ENCODE measurements at regions not wholly inside any gene's neighbourhood (a gene's known extent, or its start where the extent isn't known, plus 50 kb on each side); places are given as distances from the start of the nearest gene placed in this dataset.

GRCh38 chr6:113529196-113529595 is 327.9 kb upstream of the MARCKS start:
- Histone ChIP-seq H3K4me3 (no peak overlapping the region), H3K9me3 (no peaks in the 10 kb centered on the region), H3K27me3 (no peaks in the 10 kb centered on the region), H3K4me1 (ENCODE audit: insufficient read depth) (no peaks in the 10 kb centered on the region), H3K27ac (no peak overlapping the region), H3K36me3 (no peaks in the 10 kb centered on the region)
- intact Hi-C loops (cut with DNase I), result no loop called here
- no peak for DNase-seq
- TF ChIP-seq POLR2A (IDR thresholded peaks at IDR 0.05), result no peak
- no peak for TF ChIP-seq CTCF (IDR thresholded peaks at IDR 0.05)
- TF ChIP-seq EP300 (IDR thresholded peaks at IDR 0.05), result no peak

DNA sequence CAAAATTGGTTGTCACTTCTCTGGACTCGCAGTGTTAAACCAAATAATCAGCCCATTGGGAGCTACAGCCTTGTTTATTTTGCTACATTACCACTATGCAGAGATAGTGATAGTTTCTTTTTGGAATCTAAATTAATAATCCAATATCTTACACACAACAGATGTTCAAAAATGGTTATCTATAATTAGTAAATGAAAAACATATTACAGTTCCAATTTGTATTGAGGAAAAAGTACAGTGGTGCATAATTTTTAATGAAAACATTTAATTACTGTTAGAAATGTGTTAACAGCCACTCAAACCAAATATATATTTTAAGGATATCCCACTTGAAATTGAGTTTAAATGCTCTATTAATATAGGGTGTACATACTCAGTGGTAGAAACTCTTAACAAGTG is 327.3 kb upstream of the MARCKS start:
- DNase-seq, result no peak

DNA sequence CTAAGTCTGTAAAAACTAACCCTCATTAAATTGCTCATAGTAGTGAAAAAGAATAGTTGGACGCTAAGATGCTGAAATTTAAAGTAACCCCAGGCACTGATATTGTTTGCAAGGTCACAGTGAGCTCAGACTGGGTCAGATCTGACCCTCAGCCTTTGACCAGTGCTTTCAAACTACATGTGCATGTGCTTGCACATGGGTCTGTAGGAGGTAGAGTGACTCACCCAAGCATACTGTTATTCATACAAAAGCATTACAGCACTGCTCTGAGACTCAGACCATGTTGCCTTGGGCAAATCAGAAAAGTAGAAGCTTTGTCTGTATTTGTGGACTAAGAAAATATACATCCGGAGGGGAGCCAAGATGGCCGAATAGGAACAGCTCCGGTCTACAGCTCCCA is 326.4 kb upstream of the MARCKS start:
- no peaks in the 10 kb centered on the region for H3K36me3 ChIP-seq
- no peaks in the 10 kb centered on the region for H3K27me3 ChIP-seq
- no peak overlapping the region for H3K4me3 ChIP-seq
- intact Hi-C loops (cut with DNase I), result no loop called here
- TF ChIP-seq CTCF (IDR thresholded peaks at IDR 0.05) (no peak), POLR2A (IDR thresholded peaks at IDR 0.05) (no peak), EP300 (IDR thresholded peaks at IDR 0.05) (no peak)
- H3K9me3 ChIP-seq, result no peaks in the 10 kb centered on the region
- DNase-seq, result no peak
- H3K27ac ChIP-seq, result no peak overlapping the region
- 89 to 95% (median 95%) methylated on average over 4 of the region's 4 CpGs for WGBS, 3 donors
- H3K4me1 ChIP-seq (ENCODE audit: insufficient read depth), result no peaks in the 10 kb centered on the region

More for the DNA sequence above, 327.3 kb upstream of the MARCKS start:
- H3K4me1 ChIP-seq (ENCODE audit: insufficient read depth), result no peaks in the 10 kb centered on the region
- H3K9me3 ChIP-seq, result no peaks in the 10 kb centered on the region
- H3K27ac ChIP-seq, result no peak overlapping the region
- 72 to 83% (median 80%) methylated on average over 1 of the region's 1 CpG for WGBS, 3 donors
- H3K27me3 ChIP-seq, result no peaks in the 10 kb centered on the region
- intact Hi-C loops (cut with DNase I), result no loop called here
- no peak for TF ChIP-seq POLR2A (IDR thresholded peaks at IDR 0.05)
- no peak for TF ChIP-seq EP300 (IDR thresholded peaks at IDR 0.05)
- TF ChIP-seq CTCF (IDR thresholded peaks at IDR 0.05), result no peak
- no peaks in the 10 kb centered on the region for H3K36me3 ChIP-seq
- H3K4me3 ChIP-seq, result no peak overlapping the region

DNA sequence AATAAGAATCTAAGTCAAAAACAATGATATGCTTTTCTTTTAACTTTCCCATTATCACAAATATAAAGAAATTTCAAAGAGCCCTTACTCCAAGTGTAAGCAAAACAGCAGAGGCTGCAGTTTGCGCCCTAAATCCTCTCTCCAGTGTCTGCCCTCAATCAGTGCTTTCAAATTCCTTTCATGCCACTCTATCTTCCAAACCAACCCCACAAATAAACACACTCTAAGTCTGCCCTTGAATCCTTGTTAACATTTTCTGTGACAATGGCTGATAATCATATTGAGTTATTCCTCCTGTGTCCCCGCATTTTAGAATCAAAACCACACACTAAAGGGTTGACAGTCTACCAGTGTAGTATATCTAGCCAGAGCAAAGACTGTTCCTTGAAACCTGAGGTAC is 317.9 kb upstream of the MARCKS start:
- H3K27me3 ChIP-seq, result no peaks in the 10 kb centered on the region
- WGBS, 3 donors, result 10 to 21% (median 14%) methylated on average over 2 of the region's 2 CpGs
- H3K4me3 ChIP-seq, result no peak overlapping the region
- intact Hi-C loops (cut with DNase I), result no loop called here
- no peak for DNase-seq
- peaks cover 2% of the 10 kb centered on the region for H3K4me1 ChIP-seq (ENCODE audit: insufficient read depth)
- TF ChIP-seq CTCF (IDR thresholded peaks at IDR 0.05), result no peak
- no peak for TF ChIP-seq EP300 (IDR thresholded peaks at IDR 0.05)
- no peak for TF ChIP-seq POLR2A (IDR thresholded peaks at IDR 0.05)
- H3K36me3 ChIP-seq, result no peaks in the 10 kb centered on the region
- H3K9me3 ChIP-seq, result no peaks in the 10 kb centered on the region
- H3K27ac ChIP-seq, result no peak overlapping the region

DNA sequence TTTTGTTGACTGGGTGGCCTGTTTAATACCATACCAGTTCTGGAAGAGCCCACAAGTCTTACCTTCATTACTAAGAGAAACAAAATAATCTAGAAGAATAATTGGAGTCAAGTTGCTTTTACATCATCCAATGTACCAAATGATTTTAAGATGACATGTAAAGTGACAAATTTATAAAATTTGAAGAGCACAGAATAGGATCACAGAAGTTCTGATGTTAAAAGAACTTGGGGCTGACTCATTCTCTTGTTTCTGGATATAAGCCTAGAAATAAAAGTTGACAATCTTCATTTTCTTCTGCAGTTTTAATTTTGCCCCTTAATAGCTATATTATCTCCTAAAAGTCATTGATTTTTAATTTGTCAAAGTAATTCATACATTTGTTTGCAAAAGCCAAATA is 317.5 kb upstream of the MARCKS start:
- H3K27ac ChIP-seq, result no peak overlapping the region
- no peak for DNase-seq
- no peak overlapping the region for H3K4me3 ChIP-seq
- no peaks in the 10 kb centered on the region for H3K27me3 ChIP-seq
- H3K36me3 ChIP-seq, result no peaks in the 10 kb centered on the region
- no peaks in the 10 kb centered on the region for H3K9me3 ChIP-seq
- intact Hi-C loops (cut with DNase I), result no loop called here
- peaks cover 2% of the 10 kb centered on the region for H3K4me1 ChIP-seq (ENCODE audit: insufficient read depth)
- TF ChIP-seq EP300 (IDR thresholded peaks at IDR 0.05) (no peak), POLR2A (IDR thresholded peaks at IDR 0.05) (no peak), CTCF (IDR thresholded peaks at IDR 0.05) (no peak)

Measured in ovary (tissue), 7 donors.